HUDEP-2 (cell line): ENCODE measurements at regions not wholly inside any gene's neighbourhood (a gene's known extent, or its start where the extent isn't known, plus 50 kb on each side); places are given as distances from the start of the nearest gene placed in this dataset.

ENCODE experiments used
- DNase-seq, 76 experiments: peaks; one replicate each; lab custom pipeline; 2025; ENCODE audit not compliant: unreplicated experiment in 76 of 76; lab: John Stamatoyannopoulos, UW

DNA sequence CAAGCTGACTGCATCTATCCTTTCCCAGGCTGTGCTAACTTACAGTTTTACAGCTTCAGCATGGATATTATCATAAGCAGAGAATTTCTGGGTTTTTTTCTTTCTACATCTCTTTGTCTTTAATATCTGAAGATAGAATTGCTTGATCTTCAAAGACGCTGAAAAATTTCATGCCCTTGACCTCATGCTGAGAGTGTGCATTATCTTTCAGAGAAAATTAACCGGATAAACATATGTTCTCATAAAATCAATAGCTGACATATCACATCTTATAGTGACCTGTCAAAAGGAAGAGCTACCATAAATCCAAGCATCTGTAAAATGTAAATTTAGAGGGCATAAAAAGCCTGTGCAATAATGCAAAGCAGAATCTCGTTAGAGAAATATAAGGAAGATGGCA is 1704.1 kb upstream of the FLRT2 start:
- DNase-seq = no peak

DNA sequence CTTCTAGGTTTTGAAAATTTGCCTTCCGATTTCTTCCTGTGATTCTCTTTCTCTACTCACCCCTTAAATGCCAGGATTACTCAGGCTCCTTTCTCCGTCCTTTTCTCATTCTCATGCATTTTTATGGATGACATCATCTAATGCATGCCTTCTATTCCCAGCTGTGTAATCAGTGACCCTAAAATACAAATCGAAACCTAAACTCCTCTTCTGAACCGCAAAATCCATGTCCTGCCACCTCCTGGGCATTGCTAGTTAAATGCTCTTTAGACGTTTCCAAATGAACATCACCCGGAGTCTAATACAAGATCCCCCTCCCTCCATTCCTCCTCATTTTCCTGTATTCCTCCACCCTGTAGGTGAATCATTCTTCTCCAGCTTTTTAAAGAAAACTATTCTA is 1703.1 kb upstream of the FLRT2 start:
- DNase-seq = no peak

DNA sequence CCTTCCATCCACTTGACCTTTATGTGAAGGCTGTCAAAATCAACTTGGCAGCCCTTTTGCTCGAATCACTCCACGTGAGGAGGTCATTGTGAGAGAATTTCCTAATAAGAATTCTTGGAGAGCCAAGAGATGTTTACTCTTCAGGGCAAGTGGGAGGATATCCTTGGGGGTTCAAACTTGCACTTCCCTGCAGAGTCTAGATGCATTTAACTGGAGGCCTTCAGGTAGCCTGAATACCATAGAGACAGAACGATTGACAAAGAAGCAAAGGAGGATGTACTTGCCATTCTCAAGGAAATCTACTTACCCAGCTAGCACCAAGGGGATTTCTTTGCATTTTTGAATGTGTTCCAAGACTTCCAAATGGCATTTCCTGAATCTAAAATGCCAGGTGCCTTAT is 1702.6 kb upstream of the FLRT2 start:
- no peak for DNase-seq

DNA sequence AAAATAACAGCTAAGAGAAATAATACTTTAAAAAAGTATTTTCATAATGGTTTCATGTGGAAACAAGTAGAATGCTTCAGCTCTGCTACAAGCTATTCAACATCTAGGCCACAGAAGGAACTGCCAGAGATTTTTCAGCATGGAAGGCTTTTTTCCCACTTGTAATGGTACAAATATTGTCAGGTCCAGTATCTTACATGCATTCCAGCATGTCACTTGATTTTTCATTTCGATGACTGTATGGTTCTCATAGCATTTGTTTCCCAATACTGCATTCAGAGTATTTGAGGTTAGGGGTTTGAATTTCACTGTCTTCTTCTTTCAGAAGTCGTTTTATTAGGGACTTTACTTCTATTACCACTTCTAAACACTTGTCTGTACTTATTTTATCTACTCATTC is 1701.5 kb upstream of the FLRT2 start:
- no peak for DNase-seq

DNA sequence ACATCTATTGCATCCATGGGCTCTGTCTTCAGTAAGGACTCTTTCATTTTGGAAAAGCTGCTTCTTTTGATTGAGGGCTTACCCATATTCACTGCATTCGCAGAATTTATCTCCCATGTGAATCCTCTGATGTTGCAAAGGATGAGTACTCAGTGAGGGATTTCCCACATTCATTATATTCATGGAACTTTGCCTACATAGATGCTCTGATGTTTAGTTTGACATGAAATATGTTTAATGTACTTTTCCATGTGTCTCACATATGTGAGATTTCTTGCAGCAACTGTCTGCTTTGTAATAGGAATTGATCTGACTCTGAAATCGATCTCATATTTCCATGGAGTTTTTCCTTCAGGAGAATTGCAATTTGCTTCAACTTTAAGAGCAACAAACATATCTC is 1699.6 kb upstream of the FLRT2 start:
- no peak for DNase-seq

DNA sequence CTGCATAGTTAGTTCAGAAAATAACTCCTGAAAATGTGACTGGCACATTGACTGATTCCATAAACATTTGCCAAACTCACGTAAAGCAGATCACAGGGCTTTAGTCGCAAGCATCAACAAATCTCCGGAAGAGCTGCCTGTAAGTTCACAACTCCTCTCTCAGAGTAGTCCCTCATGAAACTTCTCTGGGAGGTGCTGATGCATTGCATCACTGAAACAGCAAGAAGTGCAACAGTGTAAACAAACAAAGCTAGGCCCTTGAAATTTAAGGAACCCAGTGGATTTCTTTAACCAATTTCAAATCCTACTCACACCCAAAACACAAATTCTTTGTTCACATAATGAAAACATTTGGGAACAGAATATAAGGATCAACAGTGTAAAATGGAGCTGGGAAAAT is 1691.7 kb upstream of the FLRT2 start:
- DNase-seq = no peak

DNA sequence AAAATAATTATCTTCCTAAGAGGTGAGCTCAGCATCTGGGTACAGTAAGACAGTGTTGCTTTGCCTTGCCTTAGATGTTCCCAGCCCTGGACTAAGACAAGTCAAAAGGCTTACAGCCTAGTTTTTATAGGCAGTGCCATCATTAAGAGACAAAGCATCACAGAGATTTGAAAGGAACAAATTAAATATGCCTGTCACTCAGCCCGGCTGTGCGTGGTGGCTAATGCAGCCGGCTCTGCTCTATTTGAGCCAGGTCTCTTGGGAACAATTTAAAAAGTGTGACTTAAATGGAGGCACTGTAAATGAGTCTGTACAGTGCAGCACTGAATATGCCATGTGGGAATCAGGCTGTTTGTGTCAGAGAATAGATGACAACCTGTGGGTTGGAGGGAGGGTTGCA is 1687.4 kb upstream of the FLRT2 start:
- no peak for DNase-seq

DNA sequence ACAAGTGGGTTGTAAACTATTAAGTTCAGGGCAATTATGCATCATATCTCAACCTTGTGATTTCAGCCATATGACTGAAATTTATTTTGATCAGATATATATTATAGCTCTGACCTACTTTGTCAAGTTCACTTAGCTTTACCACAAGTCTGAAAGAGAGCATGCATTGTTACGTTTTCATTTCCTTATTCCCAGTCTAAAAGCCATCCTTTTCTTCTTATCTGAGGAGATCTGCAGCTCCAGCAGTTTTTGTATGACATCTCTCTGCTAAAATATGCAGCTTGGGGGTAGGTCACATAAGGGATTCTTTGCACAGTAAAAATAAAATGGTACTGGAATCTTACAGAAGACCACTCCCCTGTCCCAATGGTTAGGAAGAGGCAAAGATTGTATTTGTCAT is 1682.8 kb upstream of the FLRT2 start:
- DNase-seq = no peak

DNA sequence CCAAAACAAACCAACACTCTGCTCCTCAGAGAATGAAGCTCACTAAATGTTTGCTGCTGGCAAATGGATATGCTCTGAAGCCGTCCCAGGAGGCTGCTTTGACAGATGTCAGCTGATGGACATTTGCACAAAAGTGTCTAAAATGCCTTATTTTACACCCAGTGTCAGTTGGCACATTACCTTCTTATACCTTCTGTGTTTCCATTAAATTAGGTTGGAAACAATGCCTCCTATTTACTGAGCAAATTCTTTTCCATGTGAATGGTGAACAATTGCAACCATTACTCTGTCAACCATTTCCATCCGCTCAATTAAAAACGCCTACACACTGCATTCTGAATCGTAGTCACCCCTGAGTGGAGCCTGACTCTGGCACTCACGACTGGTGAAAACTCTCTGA is 1679.9 kb upstream of the FLRT2 start:
- no peak for DNase-seq

DNA sequence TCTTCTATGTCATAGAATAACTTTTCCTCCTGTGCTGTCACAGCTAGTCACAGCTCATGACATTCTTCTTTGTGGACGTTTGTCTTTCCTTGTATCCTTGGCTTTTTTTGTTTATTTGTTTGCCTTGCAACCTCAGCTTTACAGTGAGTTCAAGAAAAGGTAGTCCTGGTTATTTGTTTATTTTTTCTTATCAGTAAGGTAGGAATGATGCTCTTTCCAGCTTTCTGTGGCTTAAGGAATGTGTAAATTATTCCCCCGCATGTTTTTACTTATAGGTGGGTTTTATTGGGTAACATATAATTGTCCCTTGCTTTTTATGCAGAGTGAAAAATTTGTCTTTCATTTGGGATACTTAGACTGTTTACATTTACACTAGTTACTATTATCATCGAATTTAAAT is 1673.6 kb upstream of the FLRT2 start:
- DNase-seq = no peak

DNA sequence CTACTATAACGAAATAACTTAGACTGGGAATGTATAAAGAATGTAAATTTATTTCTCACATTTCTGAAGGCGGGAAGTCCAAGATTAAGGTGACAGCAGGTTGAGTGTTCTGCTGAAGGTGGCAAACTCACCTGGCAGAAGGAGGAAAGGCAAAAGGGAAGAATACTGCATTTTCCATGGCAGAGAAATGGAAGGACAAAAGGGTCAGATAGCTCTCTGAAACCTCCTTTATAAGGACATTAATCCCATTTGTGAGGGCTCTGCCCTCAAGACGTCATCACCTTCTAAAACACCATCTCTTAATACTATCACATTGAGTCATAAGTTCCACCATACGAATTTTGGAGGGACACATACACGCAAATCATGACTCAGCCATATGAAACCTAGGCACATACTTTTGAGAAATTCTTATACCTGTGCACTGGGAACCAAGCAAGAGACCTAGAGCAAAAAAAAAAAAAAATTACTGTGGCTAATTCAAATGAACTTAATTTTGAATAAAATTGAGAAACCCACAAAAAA is 1669.3 kb upstream of the FLRT2 start:
- no peak for DNase-seq

DNA sequence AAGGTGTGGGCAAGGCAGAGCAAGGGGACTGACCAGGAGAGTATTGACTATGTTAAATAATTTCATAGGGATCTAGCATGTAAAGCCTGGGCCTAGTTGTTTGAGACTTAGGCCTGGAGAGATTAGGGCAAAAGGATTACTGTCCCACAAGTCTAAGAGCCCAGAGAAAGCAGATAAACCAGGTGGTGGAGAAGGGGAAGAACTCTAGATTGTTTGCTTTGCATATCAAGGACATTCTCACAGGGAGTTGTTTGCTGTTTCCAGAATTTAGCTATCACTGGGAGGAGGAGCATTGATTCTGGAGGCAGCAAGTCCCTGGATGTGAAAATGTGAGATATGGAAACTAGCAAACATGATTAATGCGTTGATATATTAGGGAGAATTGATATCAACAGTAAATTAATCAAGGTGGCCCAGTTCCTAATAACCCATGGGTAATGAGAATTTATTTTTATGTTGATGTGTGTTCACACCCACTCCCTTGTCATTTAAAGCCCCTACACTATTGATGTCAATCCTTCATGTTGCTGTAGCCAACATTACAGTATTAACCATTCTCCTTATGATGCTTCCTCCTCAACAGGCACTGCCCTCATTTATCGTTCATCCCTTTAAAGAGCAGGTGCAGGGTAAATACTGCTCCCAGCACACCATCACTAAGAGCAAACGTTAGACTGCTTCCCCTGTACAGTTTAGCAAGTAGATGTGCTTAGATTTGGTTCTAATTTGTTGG is 1666.7 kb upstream of the FLRT2 start:
- DNase-seq = no peak

DNA sequence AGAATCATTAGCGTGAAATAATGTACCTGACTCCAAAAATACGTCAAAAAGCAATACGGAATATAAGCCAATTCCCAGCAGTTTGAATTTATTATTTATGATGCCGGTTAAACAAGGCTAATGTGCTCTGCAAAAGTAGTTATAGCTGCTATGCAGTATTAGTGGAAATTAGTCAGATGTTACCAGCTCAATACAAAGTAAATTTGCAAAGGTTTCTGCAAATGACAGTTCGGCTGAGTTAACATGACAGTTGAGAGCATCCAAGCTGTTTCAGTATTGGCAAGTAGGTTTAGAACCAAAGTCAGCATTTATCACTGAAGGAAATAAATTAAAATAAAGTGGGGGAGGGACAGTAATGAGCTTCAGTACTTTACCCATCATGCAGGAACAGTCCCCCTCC is 1665.8 kb upstream of the FLRT2 start:
- DNase-seq = no peak

DNA sequence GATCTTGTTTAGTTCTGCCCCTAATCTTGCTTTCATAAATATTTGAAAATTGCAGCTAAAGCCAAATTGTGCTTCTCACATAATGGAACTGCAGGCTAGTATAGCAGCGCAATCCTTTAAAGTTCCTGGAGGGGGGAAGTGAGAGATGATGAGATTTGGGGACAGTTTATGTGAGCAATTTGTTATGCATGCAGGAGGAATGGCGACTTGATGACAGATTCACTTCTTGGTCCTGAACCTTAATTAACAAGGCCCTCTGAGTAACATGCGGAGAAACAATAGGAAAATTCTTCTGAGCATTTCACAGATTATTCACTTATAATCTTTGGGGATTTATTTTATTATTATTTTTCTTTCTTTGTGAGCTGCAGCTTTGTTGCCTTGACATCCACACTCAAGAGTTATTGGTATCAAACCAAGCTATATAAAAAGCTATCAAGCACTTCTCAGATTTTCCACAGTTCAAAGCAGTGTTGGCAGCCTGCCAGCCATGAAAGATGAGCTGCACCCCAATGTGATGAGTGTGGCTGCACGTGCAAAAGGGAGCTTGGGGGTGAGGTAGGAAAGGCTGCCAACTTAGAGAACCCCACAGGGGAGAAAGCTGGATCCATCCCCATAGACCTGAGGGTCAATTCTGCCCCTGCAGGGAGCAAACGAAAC is 1662.2 kb upstream of the FLRT2 start:
- DNase-seq = no peak

DNA sequence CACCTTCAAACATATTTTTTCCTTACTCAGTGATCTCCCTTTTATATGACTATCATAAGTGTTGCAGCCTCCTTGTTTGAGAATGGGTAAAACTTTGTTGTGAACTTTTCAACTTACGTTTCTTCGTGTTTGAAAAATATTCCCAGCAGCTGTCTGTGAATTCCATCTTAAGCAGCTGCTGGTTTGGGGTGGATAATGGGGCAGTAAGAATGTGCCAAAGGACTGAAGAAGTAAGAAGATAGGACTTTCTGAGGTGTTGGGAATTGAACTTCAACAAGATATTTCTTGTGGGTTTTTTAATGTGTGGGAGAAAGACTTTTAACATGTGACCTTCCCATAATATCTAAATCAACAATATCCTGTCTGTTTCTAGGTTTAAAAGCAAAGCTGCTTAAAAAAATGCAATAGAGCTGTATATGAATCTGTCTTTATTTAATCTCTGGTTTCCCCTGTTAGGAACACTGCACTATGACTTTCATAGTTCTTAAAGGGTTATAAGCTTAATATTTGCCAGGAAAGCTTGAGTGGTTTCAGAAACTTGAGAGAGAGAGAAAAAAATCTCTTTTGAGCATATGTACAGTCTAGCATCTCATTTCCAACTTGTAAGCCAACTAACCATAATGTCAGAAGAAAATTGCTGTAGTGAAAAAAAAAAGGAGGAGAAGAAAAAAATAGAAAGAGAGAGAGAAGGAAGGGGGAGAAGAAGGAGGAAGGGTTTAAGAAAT is 1659.2 kb upstream of the FLRT2 start:
- no peak for DNase-seq

DNA sequence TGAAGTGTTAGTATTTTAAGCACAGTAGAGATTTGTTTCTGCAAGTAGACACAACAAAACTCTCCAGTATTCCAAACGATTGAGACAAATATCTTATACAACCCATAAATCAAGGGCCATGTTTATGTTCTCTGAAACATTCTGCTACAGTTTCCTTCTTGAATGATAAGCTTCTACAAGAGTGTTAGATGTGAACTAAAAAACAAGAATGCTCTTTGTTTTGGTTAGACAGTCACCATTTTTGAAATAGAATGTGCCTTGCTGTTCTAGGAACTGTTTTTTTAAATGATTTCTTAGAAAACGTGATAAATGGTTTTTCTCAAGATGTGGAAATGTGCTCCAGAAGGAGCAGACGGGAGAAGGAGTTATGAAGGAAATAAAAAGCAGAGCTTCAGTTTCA is 1656.3 kb upstream of the FLRT2 start:
- DNase-seq = no peak

DNA sequence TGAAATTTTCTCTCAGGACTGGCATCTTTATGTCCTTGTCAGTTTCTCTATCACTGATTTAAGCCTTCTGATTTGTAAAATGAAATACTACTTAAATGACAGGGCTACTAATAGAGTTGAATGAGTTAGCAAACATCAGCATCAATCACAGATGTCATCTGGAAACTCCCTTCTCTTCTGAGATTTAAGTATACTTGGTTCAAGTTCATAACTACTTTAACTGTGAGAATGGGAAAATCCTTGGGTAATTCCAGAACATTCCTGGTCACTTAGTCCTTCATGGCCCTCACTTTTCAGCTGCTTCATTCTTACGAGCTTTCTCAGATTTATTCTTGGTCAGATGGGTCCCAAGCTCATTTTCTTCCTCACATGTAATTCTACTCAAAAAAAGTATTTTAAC is 1655.3 kb upstream of the FLRT2 start:
- no peak for DNase-seq

DNA sequence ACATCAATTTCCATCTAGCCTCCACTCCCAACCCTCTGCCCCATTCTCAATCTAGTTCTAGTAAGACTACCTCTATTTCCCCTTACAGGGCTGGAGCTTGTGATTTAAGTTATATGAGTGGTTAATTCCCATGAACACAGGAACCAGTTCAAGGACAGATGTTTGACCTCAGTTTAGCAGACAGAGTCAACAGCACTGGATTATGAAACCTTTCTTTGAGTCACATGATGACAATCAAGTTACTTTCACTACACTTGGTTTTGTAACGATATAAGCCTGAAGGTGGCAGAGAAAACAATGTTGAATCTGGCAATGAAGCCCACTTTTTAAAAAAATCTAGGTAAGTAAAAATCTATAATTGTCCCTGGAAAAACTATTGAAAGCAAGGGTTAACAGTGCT is 1646.2 kb upstream of the FLRT2 start:
- DNase-seq = no peak

DNA sequence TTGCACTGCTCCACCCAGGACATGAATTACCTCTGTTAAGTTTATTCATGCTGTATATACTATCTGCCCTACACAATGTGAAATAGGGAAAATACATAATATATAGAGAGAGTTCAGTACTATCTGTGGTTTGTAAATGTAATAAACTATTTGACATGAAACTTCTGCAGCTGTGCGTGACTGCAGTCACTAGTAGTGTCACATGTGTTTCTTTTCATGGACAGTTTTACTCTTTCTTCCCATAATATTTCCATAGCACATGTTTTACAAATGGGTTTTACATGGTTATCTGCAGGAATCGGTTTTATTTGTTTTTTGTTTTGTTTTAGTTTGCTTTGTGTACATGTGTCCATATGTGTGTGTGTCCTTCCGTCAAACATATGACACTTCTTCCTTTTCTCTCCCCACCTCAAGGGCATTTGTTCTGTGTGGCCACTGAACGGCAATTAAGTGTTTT is 1644.1 kb upstream of the FLRT2 start:
- DNase-seq = no peak

DNA sequence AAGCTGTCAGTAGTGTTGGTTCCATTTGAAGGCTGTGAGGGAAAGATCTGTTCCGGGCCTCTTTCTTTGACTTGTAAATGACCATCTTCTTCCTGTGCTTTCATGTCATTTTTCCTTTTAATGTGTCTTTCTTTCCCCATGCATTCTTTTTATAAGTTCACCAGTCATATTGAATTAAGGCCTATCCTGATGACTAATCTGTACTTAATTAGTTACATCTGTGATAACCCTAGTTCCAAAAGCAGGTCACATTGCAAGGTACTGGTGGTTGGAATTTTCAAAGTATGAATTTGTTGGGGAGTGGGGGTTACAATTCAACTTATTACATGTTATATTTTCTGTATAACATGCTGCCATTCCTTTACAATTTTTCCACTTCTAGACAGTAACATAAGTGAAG is 1642.1 kb upstream of the FLRT2 start:
- DNase-seq = no peak

DNA sequence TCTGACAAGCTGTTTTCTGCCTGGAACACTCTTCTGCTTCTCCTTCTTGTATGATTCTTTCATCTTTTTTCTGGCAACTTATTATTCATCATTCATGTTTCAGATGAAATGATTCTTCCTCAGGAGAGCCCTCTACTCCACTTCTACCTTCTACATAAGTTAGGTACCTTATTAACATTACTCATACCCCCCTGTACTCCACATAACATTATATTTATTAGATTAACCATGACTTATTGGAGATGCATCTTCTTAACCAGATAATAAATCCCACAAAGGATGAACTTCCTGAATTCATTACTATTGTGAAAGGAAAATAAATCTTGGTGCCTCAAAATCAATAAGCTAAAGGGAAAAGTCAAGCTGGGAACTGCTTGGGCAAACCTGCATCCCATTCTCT is 1636.5 kb upstream of the FLRT2 start:
- DNase-seq = no peak

DNA sequence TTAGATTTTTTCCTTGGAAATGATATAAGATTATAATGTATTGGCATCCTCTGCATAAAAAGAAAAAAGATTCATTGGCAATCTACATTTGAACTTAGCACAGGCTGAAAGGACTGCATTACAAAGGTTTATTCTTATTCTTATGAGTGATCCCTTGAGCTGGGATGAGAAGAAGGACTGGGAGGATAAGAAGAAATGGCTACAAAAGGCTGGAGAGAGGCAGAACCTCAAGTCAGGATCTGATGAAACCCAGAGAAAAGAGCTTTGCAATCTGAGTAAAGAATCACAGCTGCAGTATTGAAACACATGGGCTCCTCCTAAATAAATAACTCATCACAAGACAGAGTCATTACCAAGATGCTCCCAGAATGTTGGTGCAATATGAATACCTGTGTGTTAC is 1635.4 kb upstream of the FLRT2 start:
- DNase-seq = no peak
